ENCODE measurements at regions not wholly inside any gene's neighbourhood (a gene's known extent, or its start where the extent isn't known, plus 50 kb on each side); places are given as distances from the start of the nearest gene placed in this dataset.

GRCh38 chr2:106275971-106276370, 81.9 kb upstream of the UXS1 start:
- Histone ChIP-seq H3K4me3 (ENCODE audit: low read depth in 2 of 2, low read length in 2 of 2) (no peak overlapping the region), H3K36me3 (ENCODE audit: control insufficient read depth, insufficient read depth, low read length) (no peaks in the 10 kb centered on the region), H3K4me1 (ENCODE audit: control insufficient read depth, insufficient read depth, low read length) (no peaks in the 10 kb centered on the region), H3K9me3 (ENCODE audit: control insufficient read depth, insufficient read depth, low read depth, low read length) (no peaks in the 10 kb centered on the region), H3K27me3 (ENCODE audit: control insufficient read depth, insufficient read depth, low read length) (peaks cover 2% of the 10 kb centered on the region; the same call in 1 of the 2 replicates), H3K27ac (ENCODE audit: low read length) (no peak overlapping the region)
- no TSS peak for BruUV-seq (replicated peaks)
- DNase-seq (ENCODE audit: low read depth, low spot score) (no peak), ATAC-seq (no peak)
- in situ Hi-C loops (cut with HindIII; ENCODE audit: low pct_unique_long_range_greater_than_20kb, low sequenced_read_pairs) = no loop called here
- ChIA-PET CTCF (no interaction called here), POLR2A (no interaction called here)
- intact Hi-C loops (cut with micrococcal nuclease; ENCODE audit: unreplicated experiment) = no loop called here
- no peak for TF ChIP-seq TCF7L2 (IDR thresholded peaks at IDR 0.05; ENCODE audit: low read depth, low read length)
- TF ChIP-seq SIN3A (IDR thresholded peaks at IDR 0.05; ENCODE audit: borderline replicate concordance, insufficient read depth, low read depth, low read length) = no peak

DNA sequence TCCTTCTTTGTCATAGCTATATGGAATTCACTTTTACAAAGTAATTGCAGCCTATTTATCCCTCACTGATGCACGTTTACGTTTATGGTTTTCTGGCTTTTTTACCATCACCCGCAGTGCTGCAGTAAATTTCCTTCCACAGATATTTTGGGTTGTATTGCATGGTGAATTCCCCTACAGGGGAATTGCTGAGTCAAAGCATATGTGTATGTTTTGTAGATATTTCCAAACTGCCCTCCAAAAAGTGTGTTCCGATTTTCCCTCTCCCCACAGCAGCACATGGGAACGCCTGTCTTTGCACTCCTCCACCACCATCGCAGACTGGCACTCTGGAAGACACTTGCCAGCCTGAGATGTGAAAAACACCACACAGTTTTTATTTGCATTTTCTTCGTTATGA, 80.6 kb upstream of the UXS1 start:
- H3K9me3 ChIP-seq (ENCODE audit: control insufficient read depth, insufficient read depth, low read depth, low read length) = no peaks in the 10 kb centered on the region
- no TSS peak for BruUV-seq (replicated peaks)
- TF ChIP-seq, protein P1, sequence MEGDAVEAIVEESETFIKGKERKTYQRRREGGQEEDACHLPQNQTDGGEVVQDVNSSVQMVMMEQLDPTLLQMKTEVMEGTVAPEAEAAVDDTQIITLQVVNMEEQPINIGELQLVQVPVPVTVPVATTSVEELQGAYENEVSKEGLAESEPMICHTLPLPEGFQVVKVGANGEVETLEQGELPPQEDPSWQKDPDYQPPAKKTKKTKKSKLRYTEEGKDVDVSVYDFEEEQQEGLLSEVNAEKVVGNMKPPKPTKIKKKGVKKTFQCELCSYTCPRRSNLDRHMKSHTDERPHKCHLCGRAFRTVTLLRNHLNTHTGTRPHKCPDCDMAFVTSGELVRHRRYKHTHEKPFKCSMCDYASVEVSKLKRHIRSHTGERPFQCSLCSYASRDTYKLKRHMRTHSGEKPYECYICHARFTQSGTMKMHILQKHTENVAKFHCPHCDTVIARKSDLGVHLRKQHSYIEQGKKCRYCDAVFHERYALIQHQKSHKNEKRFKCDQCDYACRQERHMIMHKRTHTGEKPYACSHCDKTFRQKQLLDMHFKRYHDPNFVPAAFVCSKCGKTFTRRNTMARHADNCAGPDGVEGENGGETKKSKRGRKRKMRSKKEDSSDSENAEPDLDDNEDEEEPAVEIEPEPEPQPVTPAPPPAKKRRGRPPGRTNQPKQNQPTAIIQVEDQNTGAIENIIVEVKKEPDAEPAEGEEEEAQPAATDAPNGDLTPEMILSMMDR (IDR thresholded peaks at IDR 0.05) = no peak
- TF ChIP-seq, protein P2, sequence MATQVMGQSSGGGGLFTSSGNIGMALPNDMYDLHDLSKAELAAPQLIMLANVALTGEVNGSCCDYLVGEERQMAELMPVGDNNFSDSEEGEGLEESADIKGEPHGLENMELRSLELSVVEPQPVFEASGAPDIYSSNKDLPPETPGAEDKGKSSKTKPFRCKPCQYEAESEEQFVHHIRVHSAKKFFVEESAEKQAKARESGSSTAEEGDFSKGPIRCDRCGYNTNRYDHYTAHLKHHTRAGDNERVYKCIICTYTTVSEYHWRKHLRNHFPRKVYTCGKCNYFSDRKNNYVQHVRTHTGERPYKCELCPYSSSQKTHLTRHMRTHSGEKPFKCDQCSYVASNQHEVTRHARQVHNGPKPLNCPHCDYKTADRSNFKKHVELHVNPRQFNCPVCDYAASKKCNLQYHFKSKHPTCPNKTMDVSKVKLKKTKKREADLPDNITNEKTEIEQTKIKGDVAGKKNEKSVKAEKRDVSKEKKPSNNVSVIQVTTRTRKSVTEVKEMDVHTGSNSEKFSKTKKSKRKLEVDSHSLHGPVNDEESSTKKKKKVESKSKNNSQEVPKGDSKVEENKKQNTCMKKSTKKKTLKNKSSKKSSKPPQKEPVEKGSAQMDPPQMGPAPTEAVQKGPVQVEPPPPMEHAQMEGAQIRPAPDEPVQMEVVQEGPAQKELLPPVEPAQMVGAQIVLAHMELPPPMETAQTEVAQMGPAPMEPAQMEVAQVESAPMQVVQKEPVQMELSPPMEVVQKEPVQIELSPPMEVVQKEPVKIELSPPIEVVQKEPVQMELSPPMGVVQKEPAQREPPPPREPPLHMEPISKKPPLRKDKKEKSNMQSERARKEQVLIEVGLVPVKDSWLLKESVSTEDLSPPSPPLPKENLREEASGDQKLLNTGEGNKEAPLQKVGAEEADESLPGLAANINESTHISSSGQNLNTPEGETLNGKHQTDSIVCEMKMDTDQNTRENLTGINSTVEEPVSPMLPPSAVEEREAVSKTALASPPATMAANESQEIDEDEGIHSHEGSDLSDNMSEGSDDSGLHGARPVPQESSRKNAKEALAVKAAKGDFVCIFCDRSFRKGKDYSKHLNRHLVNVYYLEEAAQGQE (IDR thresholded peaks at IDR 0.05; ENCODE audit: insufficient read depth in 1 of 2, low read depth in 2 of 2, low read length in 1 of 2) = no peak
- TF ChIP-seq POLR2AphosphoS5 (IDR thresholded peaks at IDR 0.05; ENCODE audit: low read depth, low read length) = no peak
- TF ChIP-seq TCF7L2 (IDR thresholded peaks at IDR 0.05; ENCODE audit: low read depth, low read length) = no peak
- no peak for TF ChIP-seq SIN3A (IDR thresholded peaks at IDR 0.05; ENCODE audit: borderline replicate concordance, insufficient read depth, low read depth, low read length)
- DNase-seq (ENCODE audit: low read depth, low spot score) (no peak), ATAC-seq (no peak)
- no peaks in the 10 kb centered on the region for H3K4me1 ChIP-seq (ENCODE audit: control insufficient read depth, insufficient read depth, low read length)
- POLR2A ChIA-PET = no interaction called here
- no peak overlapping the region for H3K27ac ChIP-seq (ENCODE audit: low read length)
- no peaks in the 10 kb centered on the region for H3K36me3 ChIP-seq (ENCODE audit: control insufficient read depth, insufficient read depth, low read length)
- in situ Hi-C loops (cut with HindIII; ENCODE audit: low pct_unique_long_range_greater_than_20kb, low sequenced_read_pairs) (no loop called here), intact Hi-C loops (cut with micrococcal nuclease; ENCODE audit: unreplicated experiment) (no loop called here)
- CTCF ChIA-PET = no interaction called here
- H3K27me3 ChIP-seq (ENCODE audit: control insufficient read depth, insufficient read depth, low read length) = no peaks in the 10 kb centered on the region
- H3K4me3 ChIP-seq (ENCODE audit: low read depth in 2 of 2, low read length in 2 of 2) = no peak overlapping the region

DNA sequence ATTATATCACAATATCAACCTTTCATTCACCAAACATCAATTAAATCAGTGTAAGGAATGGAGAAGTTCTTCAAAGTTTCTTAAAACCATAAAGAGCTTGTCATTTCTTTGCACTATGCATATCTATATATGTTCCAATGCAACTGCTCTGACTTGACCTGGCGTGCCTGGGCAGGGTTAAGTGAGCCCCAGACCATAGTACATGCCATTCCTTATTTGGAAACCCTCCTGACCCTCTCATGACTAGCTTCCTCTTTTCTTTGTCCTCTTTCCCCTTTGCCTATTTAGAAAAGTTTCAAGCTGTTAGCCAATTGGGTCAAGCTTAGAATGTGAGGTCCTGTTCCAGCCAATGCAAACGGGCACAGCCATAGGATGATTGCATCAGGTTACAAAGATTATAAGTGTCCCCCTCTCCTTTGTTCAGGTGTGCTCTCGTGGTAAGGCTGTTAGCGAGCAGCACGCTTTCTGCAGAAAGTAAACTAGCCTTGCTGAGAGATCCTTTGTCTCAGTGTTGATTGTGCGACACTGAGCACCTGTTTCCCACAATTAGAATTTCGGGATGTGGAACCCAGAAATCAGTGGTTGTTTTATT, 78.2 kb upstream of the UXS1 start:
- CTCF ChIA-PET = no interaction called here

More for the DNA sequence above, 78.2 kb upstream of the UXS1 start:
- TF ChIP-seq, protein P1 (IDR thresholded peaks at IDR 0.05) = no peak
- TF ChIP-seq POLR2AphosphoS5 (IDR thresholded peaks at IDR 0.05; ENCODE audit: low read depth, low read length) = no peak
- TF ChIP-seq SIN3A (IDR thresholded peaks at IDR 0.05; ENCODE audit: borderline replicate concordance, insufficient read depth, low read depth, low read length) = no peak
- TF ChIP-seq, protein P2 (IDR thresholded peaks at IDR 0.05; ENCODE audit: insufficient read depth in 1 of 2, low read depth in 2 of 2, low read length in 1 of 2) = no peak
- intact Hi-C loops (cut with micrococcal nuclease; ENCODE audit: unreplicated experiment) = no loop called here
- in situ Hi-C loops (cut with HindIII; ENCODE audit: low pct_unique_long_range_greater_than_20kb, low sequenced_read_pairs) = no loop called here
- ATAC-seq (no peak), DNase-seq (ENCODE audit: low read depth, low spot score) (no peak)
- Histone ChIP-seq H3K27ac (ENCODE audit: low read length) (no peak overlapping the region), H3K36me3 (ENCODE audit: control insufficient read depth, insufficient read depth, low read length) (no peaks in the 10 kb centered on the region), H3K9me3 (ENCODE audit: control insufficient read depth, insufficient read depth, low read depth, low read length) (no peaks in the 10 kb centered on the region), H3K4me3 (ENCODE audit: low read depth in 2 of 2, low read length in 2 of 2) (no peak overlapping the region), H3K27me3 (ENCODE audit: control insufficient read depth, insufficient read depth, low read length) (no peaks in the 10 kb centered on the region), H3K4me1 (ENCODE audit: control insufficient read depth, insufficient read depth, low read length) (no peaks in the 10 kb centered on the region)
- POLR2A ChIA-PET = no interaction called here
- BruUV-seq (replicated peaks) = no TSS peak

Data from Panc1 (cell line).